GM10266 (cell line): ENCODE measurements at regions not wholly inside any gene's neighbourhood (a gene's known extent, or its start where the extent isn't known, plus 50 kb on each side); places are given as distances from the start of the nearest gene placed in this dataset.

Experiments
- DNase-seq: peaks from one replicate; pipeline ENCODE4 v3.0.0; 2012; ENCODE audit errors: extremely low spot score
- TF ChIP-seq, protein P1 (sequence below): IDR thresholded peaks from 2 replicates; pipeline ENCODE4 v1.5.1; 2012; ENCODE audit warnings: mild to moderate bottlenecking, low read depth; ENCODE audit not compliant: control insufficient read depth, insufficient read depth; ENCODE audit errors: missing control alignments

DNA sequence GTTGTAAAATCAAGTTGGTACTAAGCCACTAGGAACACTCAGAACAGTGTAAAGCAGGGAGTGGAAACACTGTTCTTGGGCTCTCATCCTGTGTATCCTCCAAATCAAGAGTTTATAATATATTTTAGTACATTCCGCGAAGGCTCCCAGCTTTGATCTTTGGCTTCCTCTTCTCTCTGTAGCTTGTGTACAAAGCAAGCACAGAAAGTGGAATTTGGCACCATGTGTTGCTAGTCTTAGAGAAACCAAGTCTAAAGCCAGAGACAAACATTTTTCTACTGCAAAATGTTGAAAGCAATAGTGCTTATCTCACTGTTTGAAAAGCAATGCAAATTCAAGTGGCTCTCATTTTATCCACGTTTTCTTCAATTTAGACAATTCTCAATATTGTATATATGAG, 1893.3 kb upstream of the WWC1 start:
- TF ChIP-seq, protein P1, sequence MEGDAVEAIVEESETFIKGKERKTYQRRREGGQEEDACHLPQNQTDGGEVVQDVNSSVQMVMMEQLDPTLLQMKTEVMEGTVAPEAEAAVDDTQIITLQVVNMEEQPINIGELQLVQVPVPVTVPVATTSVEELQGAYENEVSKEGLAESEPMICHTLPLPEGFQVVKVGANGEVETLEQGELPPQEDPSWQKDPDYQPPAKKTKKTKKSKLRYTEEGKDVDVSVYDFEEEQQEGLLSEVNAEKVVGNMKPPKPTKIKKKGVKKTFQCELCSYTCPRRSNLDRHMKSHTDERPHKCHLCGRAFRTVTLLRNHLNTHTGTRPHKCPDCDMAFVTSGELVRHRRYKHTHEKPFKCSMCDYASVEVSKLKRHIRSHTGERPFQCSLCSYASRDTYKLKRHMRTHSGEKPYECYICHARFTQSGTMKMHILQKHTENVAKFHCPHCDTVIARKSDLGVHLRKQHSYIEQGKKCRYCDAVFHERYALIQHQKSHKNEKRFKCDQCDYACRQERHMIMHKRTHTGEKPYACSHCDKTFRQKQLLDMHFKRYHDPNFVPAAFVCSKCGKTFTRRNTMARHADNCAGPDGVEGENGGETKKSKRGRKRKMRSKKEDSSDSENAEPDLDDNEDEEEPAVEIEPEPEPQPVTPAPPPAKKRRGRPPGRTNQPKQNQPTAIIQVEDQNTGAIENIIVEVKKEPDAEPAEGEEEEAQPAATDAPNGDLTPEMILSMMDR: no peak

DNA sequence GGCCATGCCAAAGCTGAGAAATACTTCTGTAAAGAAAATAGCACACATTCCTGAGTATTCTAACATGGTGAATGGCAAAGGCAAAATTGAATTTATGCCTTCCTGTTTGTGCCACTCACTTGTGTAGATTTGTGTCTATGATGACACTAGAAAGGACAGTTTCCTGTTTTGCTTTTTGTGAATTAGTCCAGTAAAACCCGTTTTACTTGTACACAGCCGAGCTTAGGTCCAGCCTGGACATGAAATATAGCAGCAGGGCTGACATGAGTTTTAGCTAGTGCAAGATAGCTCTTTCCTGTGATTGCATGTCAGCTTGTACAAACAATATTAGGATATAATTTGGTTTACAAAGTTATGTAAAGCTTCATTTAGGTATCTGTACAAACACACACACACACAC, 1891.7 kb upstream of the WWC1 start:
- no peak for DNase-seq
- TF ChIP-seq, protein P1: no peak

More for the DNA sequence above, 1893.3 kb upstream of the WWC1 start:
- DNase-seq: no peak

DNA sequence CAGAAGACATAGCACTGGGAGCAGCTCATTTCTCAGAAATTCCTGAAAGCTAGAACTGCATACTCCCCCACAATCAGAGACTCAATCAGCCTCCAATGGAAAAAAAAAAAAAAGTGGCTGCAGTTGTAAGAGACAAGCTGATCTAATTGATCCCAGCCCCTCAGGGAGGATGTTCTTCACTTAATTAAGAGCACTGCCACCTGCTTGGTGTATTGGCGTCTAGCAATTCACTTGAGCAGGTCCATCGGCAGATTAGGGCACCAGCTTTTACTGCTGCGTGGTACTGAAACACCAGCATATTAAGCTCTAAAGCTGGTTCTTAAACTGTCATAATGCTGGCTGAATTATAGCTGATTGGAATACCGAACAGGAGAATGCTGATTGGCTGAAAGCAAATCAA, 1890.1 kb upstream of the WWC1 start:
- no peak for DNase-seq
- TF ChIP-seq, protein P1: no peak

DNA sequence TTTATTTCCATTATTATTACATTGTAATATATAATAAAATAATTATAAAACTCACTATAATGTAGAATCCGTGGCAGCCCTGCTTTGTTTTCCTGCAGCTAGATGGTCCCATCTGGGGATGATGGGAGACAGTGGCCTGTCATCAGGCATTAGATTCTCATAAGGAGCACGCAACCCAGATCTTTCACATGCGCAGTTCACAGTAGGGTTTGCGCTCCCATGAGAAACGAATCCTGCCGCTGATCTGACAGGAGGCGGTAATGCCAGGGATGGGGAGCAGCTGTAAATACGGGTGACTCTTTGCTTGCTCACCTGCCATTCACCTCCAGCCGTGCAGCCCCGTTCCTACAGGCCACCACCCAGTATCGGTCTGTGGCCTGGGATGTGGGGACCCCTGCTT, 1879.3 kb upstream of the WWC1 start:
- TF ChIP-seq, protein P1: no peak

DNA sequence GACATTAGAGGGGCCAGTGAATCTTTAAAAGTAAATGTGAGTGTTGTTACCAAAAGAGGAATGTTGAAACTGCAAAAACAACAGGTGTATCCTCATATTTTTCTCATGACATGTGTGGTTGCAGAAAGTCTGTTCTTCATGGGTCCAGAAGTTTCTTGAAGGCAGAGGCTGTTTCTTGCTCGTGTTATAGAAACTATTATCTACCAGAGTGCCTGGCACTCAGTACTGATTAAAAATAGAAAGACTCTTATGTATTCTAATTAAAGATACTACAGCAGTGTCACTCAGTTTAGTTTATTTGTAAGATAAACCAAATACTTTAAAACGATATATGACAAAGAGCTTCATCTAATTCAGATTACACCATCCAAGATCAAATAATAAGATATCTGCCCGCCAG, 1864.2 kb upstream of the WWC1 start:
- DNase-seq: no peak
- TF ChIP-seq, protein P1: no peak

More for the DNA sequence above, 1879.3 kb upstream of the WWC1 start:
- no peak for DNase-seq

DNA sequence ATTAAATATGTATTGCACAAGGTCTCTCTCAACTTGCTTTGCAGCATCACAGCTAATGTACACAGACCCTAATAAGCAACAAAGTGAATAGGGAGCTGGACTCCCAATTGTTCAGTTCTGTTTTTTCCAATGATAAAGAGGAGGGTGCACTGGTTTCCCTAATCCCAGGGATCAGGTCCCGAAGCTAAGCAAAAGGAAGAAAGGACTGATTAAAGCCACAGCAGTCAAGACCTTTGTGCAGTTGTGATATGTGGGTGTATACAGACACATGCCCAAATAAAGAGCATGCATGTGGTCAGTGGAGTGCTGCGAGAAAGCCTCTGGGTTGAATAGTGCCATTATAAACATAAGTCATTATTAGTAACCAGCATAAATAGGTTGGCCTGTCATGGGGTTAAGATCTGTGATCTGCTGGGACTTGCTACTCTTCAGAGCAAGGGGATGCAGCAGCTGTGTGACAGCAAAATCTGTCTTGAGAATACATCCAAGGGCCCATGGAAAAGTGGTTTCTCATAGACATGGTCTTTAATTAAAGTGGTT, 1863.1 kb upstream of the WWC1 start:
- TF ChIP-seq, protein P1: no peak
- DNase-seq: no peak

DNA sequence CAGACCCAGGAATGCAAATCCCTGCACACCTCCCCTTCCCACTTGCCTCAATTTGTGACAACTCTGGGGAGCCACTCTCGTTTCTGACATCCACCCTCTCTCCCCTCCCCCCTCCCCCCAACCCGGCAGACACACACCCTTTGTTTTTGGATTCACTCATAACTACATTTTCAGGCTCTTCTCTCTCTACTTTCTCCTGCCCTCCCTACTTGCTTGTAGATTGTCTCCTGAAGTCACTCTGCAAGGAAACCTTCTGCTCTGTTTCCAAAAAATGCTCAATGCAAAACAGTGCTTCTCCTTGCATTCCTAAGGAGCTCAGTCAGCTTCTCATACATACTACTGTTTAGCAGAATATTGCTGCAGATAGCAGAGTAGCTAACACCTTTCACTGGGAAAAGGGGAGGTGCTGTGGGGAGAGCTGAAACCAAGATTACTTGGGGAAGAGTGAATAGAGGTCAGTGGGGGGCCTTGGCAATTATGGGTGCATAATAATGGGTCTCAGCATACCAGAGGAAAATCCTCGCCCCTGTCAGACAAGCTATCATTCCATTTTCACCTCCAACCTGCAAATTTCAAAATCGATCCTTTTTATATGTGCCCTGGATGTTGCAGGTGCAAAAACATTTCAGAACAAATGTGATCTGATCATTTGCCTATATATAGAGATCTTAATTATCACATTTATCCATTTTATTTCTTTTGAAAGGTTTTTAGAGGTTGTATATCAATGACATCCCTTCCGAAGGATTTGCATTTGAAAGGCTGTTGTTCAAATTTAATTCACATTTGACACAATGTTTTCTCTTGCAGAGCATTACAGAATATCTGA, 1860.7 kb upstream of the WWC1 start:
- no peak for DNase-seq
- TF ChIP-seq, protein P1: no peak
